OCI-LY3 (cell line): ENCODE measurements at regions not wholly inside any gene's neighbourhood (a gene's known extent, or its start where the extent isn't known, plus 50 kb on each side); places are given as distances from the start of the nearest gene placed in this dataset.

Experiments used
- CTCF ChIP-seq: fragments of 200-600, 300-600 bp; sonication (generic); IDR thresholded peaks from 2 replicates; pipeline ENCODE4 v1.5.1; 2014; ENCODE audit warnings: antibody characterized with exemption, low read length, low read depth
- EZH2phosphoT487 ChIP-seq: fragments of 200-600 bp; shearing (Covaris generic); IDR thresholded peaks from 2 replicates; pipeline ENCODE4 v1.6.1; 2018; ENCODE audit warnings: antibody characterized with exemption, mixed run types, low read depth

GRCh38 chr1:238306411-238306810 is 415.7 kb upstream of the ZP4 start:
- TF ChIP-seq CTCF = no peak
- no peak for TF ChIP-seq EZH2phosphoT487
